ENCODE measurements at regions not wholly inside any gene's neighbourhood (a gene's known extent, or its start where the extent isn't known, plus 50 kb on each side); places are given as distances from the start of the nearest gene placed in this dataset.

- TF ChIP-seq CTCF (IDR thresholded peaks at IDR 0.05; ENCODE audit: low read depth, low read length) = no peak
- no peak for TF ChIP-seq EZH2phosphoT487 (IDR thresholded peaks at IDR 0.05; ENCODE audit: low read depth)
These were observed 201.0 kb upstream of the RAI14 start for GRCh38 chr5:34455098-34455497.

All from OCI-LY3 (cell line).